Natural killer cell (primary cell): ENCODE measurements at regions not wholly inside any gene's neighbourhood (a gene's known extent, or its start where the extent isn't known, plus 50 kb on each side); places are given as distances from the start of the nearest gene placed in this dataset.

Experiments
- ATAC-seq, 3 donors: fragments of 150-1000 bp in 2 of 3; fragments of 200-7000 bp in 1 of 3; cut with Tn5 transposase; 1 replicate in 1 of 3; 2 replicates in 2 of 3; pipeline ENCODE4 v1.10.0; 2021; ENCODE audit warnings: mild to moderate bottlenecking in 2 of 3, moderate library complexity in 2 of 3
- DNase-seq, 2 donors: peaks; one replicate each; pipeline versions ENCODE4 v3.0.0 to v3.0.0-alpha.2; 2013 to 2021; ENCODE audit warnings: mixed read lengths in 1 of 2
- H3K27ac ChIP-seq: one replicate; pipeline ENCODE4 v1.5.1; 2013; ENCODE audit warnings: mild to moderate bottlenecking, low read length
- H3K27me3 ChIP-seq: one replicate; pipeline ENCODE4 v1.6.1; 2013; ENCODE audit warnings: low read length; ENCODE audit not compliant: control insufficient read depth, insufficient read depth
- H3K36me3 ChIP-seq: one replicate; pipeline ENCODE4 v1.6.1; 2013; ENCODE audit warnings: low read length; ENCODE audit not compliant: control insufficient read depth, insufficient read depth
- H3K4me1 ChIP-seq: one replicate; pipeline ENCODE4 v1.6.1; 2013; ENCODE audit warnings: low read length; ENCODE audit not compliant: control insufficient read depth, insufficient read depth
- H3K4me3 ChIP-seq: one replicate; pipeline ENCODE4 v1.5.1; 2013; ENCODE audit warnings: low read length
- H3K9me3 ChIP-seq: one replicate; pipeline ENCODE4 v1.6.1; 2013; ENCODE audit warnings: low read length; ENCODE audit not compliant: control insufficient read depth, insufficient read depth
- H3K27ac Mint-ChIP-seq, 2 donors: one replicate each; pipeline ENCODE4 v1.8.0; 2022; ENCODE audit warnings: mild to moderate bottlenecking in 2 of 2, mixed read lengths in 2 of 2, moderate library complexity in 1 of 2
- H3K27me3 Mint-ChIP-seq, 2 donors: one replicate each; pipeline ENCODE4 v1.8.0; 2022; ENCODE audit warnings: low read depth in 2 of 2, mixed read lengths in 2 of 2
- H3K36me3 Mint-ChIP-seq: one replicate; pipeline ENCODE4 v1.8.0; 2022; ENCODE audit warnings: mixed read lengths
- H3K4me1 Mint-ChIP-seq, 2 donors: one replicate each; pipeline ENCODE4 v1.8.0; 2022; ENCODE audit warnings: mixed read lengths in 2 of 2
- H3K4me3 Mint-ChIP-seq: one replicate; pipeline ENCODE4 v1.8.0; 2022; ENCODE audit warnings: mild to moderate bottlenecking, moderate library complexity, mixed read lengths
- H3K9me3 Mint-ChIP-seq, 2 donors: one replicate each; pipeline ENCODE4 v1.8.0; 2022; ENCODE audit warnings: mixed read lengths in 2 of 2
- CTCF ChIP-seq: fragments of 200-600 bp; IDR thresholded peaks from one replicate; pipeline ENCODE4 v1.8.0; 2022; ENCODE audit warnings: antibody characterized with exemption
- WGBS: methylation state at CpG from one replicate; pipeline ENCODE4 v1.1.7; 2013; ENCODE audit warnings: missing lambda C conversion rate; ENCODE audit not compliant: insufficient coverage; 5-methylcytosine and 5-hydroxymethylcytosine counted together
- intact Hi-C: fragments of 100-400 bp; cut with micrococcal nuclease; formaldehyde crosslinking; loops from one replicate; pipeline ENCODE4 v1.14.2; 2022

- Mint-ChIP-seq H3K27me3 (no peaks in the 10 kb centered on the region), H3K27ac (no peak overlapping the region), H3K9me3 (peaks cover 8 to 13% of the 10 kb centered on the region in 2 donors), H3K4me1 (no peaks in the 10 kb centered on the region), H3K4me3 (no peak overlapping the region), H3K36me3 (peaks cover 10% of the 10 kb centered on the region)
- H3K27ac ChIP-seq, result no peak overlapping the region
- no peak for ATAC-seq
- intact Hi-C loops, result no loop called here
- no peaks in the 10 kb centered on the region for H3K9me3 ChIP-seq
- H3K27me3 ChIP-seq, result no peaks in the 10 kb centered on the region
- H3K36me3 ChIP-seq, result no peaks in the 10 kb centered on the region
- DNase-seq, result no peak
- TF ChIP-seq CTCF, result no peak
- H3K4me1 ChIP-seq, result no peaks in the 10 kb centered on the region
- no peak overlapping the region for H3K4me3 ChIP-seq
Measured at GRCh38 chr7:15891151-15891881, 204.8 kb upstream of the MEOX2 start.

GRCh38 chr7:15889507-15889906 lies 203.0 kb upstream of the MEOX2 start:
- peaks cover 2 to 7% of the 10 kb centered on the region in 2 donors for H3K9me3 Mint-ChIP-seq
- H3K27me3 ChIP-seq, result no peaks in the 10 kb centered on the region
- H3K4me3 ChIP-seq, result no peak overlapping the region
- H3K36me3 Mint-ChIP-seq, result peaks cover 3% of the 10 kb centered on the region
- intact Hi-C loops, result no loop called here
- DNase-seq (no peak), ATAC-seq (no peak)
- H3K4me1 Mint-ChIP-seq, result no peaks in the 10 kb centered on the region
- H3K36me3 ChIP-seq, result no peaks in the 10 kb centered on the region
- H3K27ac ChIP-seq, result no peak overlapping the region
- WGBS, result 68% methylated on average over 3 of the region's 3 CpGs
- H3K27ac Mint-ChIP-seq, result no peak overlapping the region
- no peak overlapping the region for H3K4me3 Mint-ChIP-seq
- H3K27me3 Mint-ChIP-seq, result no peaks in the 10 kb centered on the region
- no peak for TF ChIP-seq CTCF
- no peaks in the 10 kb centered on the region for H3K9me3 ChIP-seq
- H3K4me1 ChIP-seq, result no peaks in the 10 kb centered on the region

- 84% methylated on average over 1 of the region's 1 CpG for WGBS
- Mint-ChIP-seq H3K27ac (no peak overlapping the region), H3K36me3 (no peaks in the 10 kb centered on the region), H3K27me3 (no peaks in the 10 kb centered on the region), H3K9me3 (peaks cover 1 to 5% of the 10 kb centered on the region in 2 donors), H3K4me3 (no peak overlapping the region), H3K4me1 (no peaks in the 10 kb centered on the region)
- no peaks in the 10 kb centered on the region for H3K27me3 ChIP-seq
- no peaks in the 10 kb centered on the region for H3K9me3 ChIP-seq
- no peak overlapping the region for H3K27ac ChIP-seq
- no peak for ATAC-seq
- H3K4me1 ChIP-seq, result no peaks in the 10 kb centered on the region
- H3K4me3 ChIP-seq, result no peak overlapping the region
- no peak for TF ChIP-seq CTCF
- no peaks in the 10 kb centered on the region for H3K36me3 ChIP-seq
- intact Hi-C loops, result no loop called here
- DNase-seq, result no peak
Measured at GRCh38 chr7:15888090-15888489, 201.6 kb upstream of the MEOX2 start.

GRCh38 chr7:15886626-15887025 lies 200.1 kb upstream of the MEOX2 start:
- H3K27ac Mint-ChIP-seq, result no peak overlapping the region
- H3K9me3 Mint-ChIP-seq, result peaks cover 5 to 8% of the 10 kb centered on the region in 2 donors
- 86% methylated on average over 1 of the region's 1 CpG for WGBS
- H3K4me1 Mint-ChIP-seq, result no peaks in the 10 kb centered on the region
- no peak overlapping the region for H3K4me3 Mint-ChIP-seq
- no peaks in the 10 kb centered on the region for H3K27me3 ChIP-seq
- no peak overlapping the region for H3K27ac ChIP-seq
- DNase-seq (no peak), ATAC-seq (no peak)
- H3K36me3 ChIP-seq, result no peaks in the 10 kb centered on the region
- intact Hi-C loops, result no loop called here
- H3K9me3 ChIP-seq, result no peaks in the 10 kb centered on the region
- H3K27me3 Mint-ChIP-seq, result no peaks in the 10 kb centered on the region
- no peak for TF ChIP-seq CTCF
- no peaks in the 10 kb centered on the region for H3K4me1 ChIP-seq
- no peak overlapping the region for H3K4me3 ChIP-seq
- no peaks in the 10 kb centered on the region for H3K36me3 Mint-ChIP-seq
